SK-N-SH (cell line): ENCODE measurements at regions not wholly inside any gene's neighbourhood (a gene's known extent, or its start where the extent isn't known, plus 50 kb on each side); places are given as distances from the start of the nearest gene placed in this dataset.

Source experiments
- CTCF ChIA-PET: fragments of 300-600, 350-600 bp; formaldehyde crosslinking; extraction: SDS; loops from one replicate; lab custom pipeline; 2021; lab: Yijun Ruan, JAX
- POLR2A ChIA-PET: fragments of 350-600 bp; sonication (Branson Sonifier 250); formaldehyde crosslinking; extraction: SDS; loops from one replicate; lab custom pipeline; 2020; ENCODE audit warnings: antibody characterized with exemption, inconsistent platforms; lab: Yijun Ruan, JAX
- DNase-seq: peaks from one replicate; pipeline ENCODE4 v3.0.0; 2012
- H2AFZ ChIP-seq: fragments of 200-600 bp; sonication (generic); 2 replicates; pipeline ENCODE4 v1.8.1; 2016; ENCODE audit warnings: antibody characterized with exemption, mild to moderate bottlenecking, low read depth
- H3F3A ChIP-seq: fragments of 200-600 bp; sonication (generic); replicated peaks from 2 replicates; pipeline ENCODE3; 2016; ENCODE audit warnings: antibody characterized with exemption, mild to moderate bottlenecking; ENCODE audit not compliant: insufficient read depth
- H3K27ac ChIP-seq, 2 experiments: fragments of 200-500 bp in 1 of 2; fragments of 200-600 bp in 1 of 2; sonication (Bioruptor generic) in 1 of 2; sonication (generic), shearing (Covaris generic) in 1 of 2; 2 replicates each; pipeline versions ENCODE4 v1.5.1 to v1.6.1; 2014 to 2016; ENCODE audit warnings: low read depth in 2 of 2, inconsistent platforms in 1 of 2, low read length in 1 of 2, mild to moderate bottlenecking in 1 of 2, mixed read lengths in 1 of 2
- H3K27me3 ChIP-seq: fragments of 200-600 bp; sonication (generic), shearing (Covaris generic); 2 replicates; pipeline ENCODE4 v1.6.1; 2016; ENCODE audit warnings: mixed run types; ENCODE audit not compliant: insufficient read depth
- H3K36me3 ChIP-seq, 2 experiments: fragments of 200-500 bp in 1 of 2; fragments of 200-600 bp in 1 of 2; sonication (Bioruptor generic) in 1 of 2; sonication (generic) in 1 of 2; replicated peaks in 1 of 2; 2 replicates each; pipeline versions ENCODE3 to v1.5.1; 2014 to 2016; ENCODE audit warnings: low read length in 1 of 2, mild to moderate bottlenecking in 1 of 2; ENCODE audit not compliant: insufficient read depth in 2 of 2, control insufficient read depth in 1 of 2
- H3K4me1 ChIP-seq, 2 experiments: fragments of 200-500 bp in 1 of 2; fragments of 200-600 bp in 1 of 2; sonication (Bioruptor generic) in 1 of 2; sonication (generic), shearing (Covaris generic) in 1 of 2; 2 replicates each; pipeline versions ENCODE4 v1.5.1 to v1.6.1; 2014 to 2016; ENCODE audit warnings: low read depth in 1 of 2, low read length in 1 of 2, mixed run types in 1 of 2; ENCODE audit not compliant: insufficient read depth in 2 of 2, control insufficient read depth in 1 of 2
- H3K4me2 ChIP-seq: fragments of 200-600 bp; sonication (generic), shearing (Covaris generic); 2 replicates; pipeline ENCODE4 v1.6.1; 2017; ENCODE audit warnings: mixed run types
- H3K4me3 ChIP-seq, 2 experiments: fragments of 200-500 bp in 1 of 2; fragments of 200-600 bp in 1 of 2; sonication (Bioruptor generic) in 1 of 2; sonication (generic), shearing (Covaris generic) in 1 of 2; 2 replicates each; pipeline versions ENCODE4 v1.5.1 to v1.8.1; 2014 to 2016; ENCODE audit warnings: low read depth in 2 of 2, inconsistent platforms in 1 of 2, low read length in 1 of 2, mild to moderate bottlenecking in 1 of 2, mixed read lengths in 1 of 2, moderate library complexity in 1 of 2
- H3K79me2 ChIP-seq: fragments of 200-600 bp; sonication (generic); 2 replicates; pipeline ENCODE4 v1.8.1; 2017; ENCODE audit warnings: mild to moderate bottlenecking; ENCODE audit not compliant: insufficient read depth
- H3K9ac ChIP-seq: fragments of 200-600 bp; sonication (generic); 2 replicates; pipeline ENCODE4 v1.6.1; 2017; ENCODE audit warnings: mixed run types
- H3K9me2 ChIP-seq: fragments of 200-600 bp; sonication (generic); 2 replicates; pipeline ENCODE4 v1.6.1; 2017; ENCODE audit warnings: mixed run types
- H3K9me3 ChIP-seq: fragments of 200-600 bp; sonication (generic); 2 replicates; pipeline ENCODE4 v1.6.1; 2017; ENCODE audit warnings: mixed run types, mild to moderate bottlenecking, moderate library complexity
- H4K20me1 ChIP-seq: fragments of 200-600 bp; sonication (generic); 2 replicates; pipeline ENCODE4 v1.6.1; 2017; ENCODE audit warnings: mild to moderate bottlenecking, mixed run types; ENCODE audit not compliant: insufficient read depth
- EP300 ChIP-seq, 2 experiments: IDR thresholded peaks; 2 replicates each; pipeline versions ENCODE4 v1.4.0 to v1.6.1; 2012; ENCODE audit warnings: borderline replicate concordance in 1 of 2, low read depth in 1 of 2, low read length in 1 of 2
- FOSL2 ChIP-seq: IDR thresholded peaks from 2 replicates; pipeline ENCODE4 v1.4.0; 2012; ENCODE audit warnings: low read depth, mild to moderate bottlenecking, moderate library complexity, borderline replicate concordance
- FOXJ3 ChIP-seq: sonication (generic); formaldehyde crosslinking; IDR thresholded peaks from 2 replicates; pipeline ENCODE4 v1.5.1; 2020; ENCODE audit warnings: mild to moderate bottlenecking, missing genetic modification reagents
- GABPA ChIP-seq: IDR thresholded peaks from 2 replicates; pipeline ENCODE4 v1.4.0; 2012; ENCODE audit warnings: low read depth, mild to moderate bottlenecking
- GATA2 ChIP-seq: sonication (generic); formaldehyde crosslinking; IDR thresholded peaks from 2 replicates; pipeline ENCODE4 v1.5.0; 2020; ENCODE audit warnings: mild to moderate bottlenecking, missing genetic modification reagents
- JUND ChIP-seq: IDR thresholded peaks from 2 replicates; pipeline ENCODE4 v1.4.0; 2012
- MAX ChIP-seq: IDR thresholded peaks from 2 replicates; pipeline ENCODE4 v1.4.0; 2012; ENCODE audit warnings: low read depth
- MEF2A ChIP-seq: IDR thresholded peaks from 2 replicates; pipeline ENCODE4 v1.4.0; 2012; ENCODE audit warnings: low read depth, borderline replicate concordance
- MXI1 ChIP-seq: IDR thresholded peaks from 2 replicates; pipeline ENCODE4 v1.6.1; 2012; ENCODE audit warnings: mild to moderate bottlenecking, low read depth, low read length, improper control_type of control experiment
- NRF1 ChIP-seq: IDR thresholded peaks from 2 replicates; pipeline ENCODE4 v1.6.1; 2012; ENCODE audit warnings: low read depth, mild to moderate bottlenecking, low read length
- PBX3 ChIP-seq: IDR thresholded peaks from 2 replicates; pipeline ENCODE4; 2012
- RCOR1 ChIP-seq: fragments of 150-350 bp; IDR thresholded peaks from 2 replicates; pipeline ENCODE4 v1.6.1; 2017; ENCODE audit warnings: antibody characterized with exemption, low read length
- REST ChIP-seq: IDR thresholded peaks from 2 replicates; pipeline ENCODE4 v1.6.1; 2012; ENCODE audit warnings: mild to moderate bottlenecking, low read depth, low read length, moderate library complexity
- RFX5 ChIP-seq: IDR thresholded peaks from 2 replicates; pipeline ENCODE4 v1.6.1; 2012; ENCODE audit warnings: mild to moderate bottlenecking, improper control_type of control experiment, low read length
- SMC3 ChIP-seq: IDR thresholded peaks from 2 replicates; pipeline ENCODE4 v1.6.1; 2012; ENCODE audit warnings: low read depth, low read length, improper control_type of control experiment
- TAF1 ChIP-seq: IDR thresholded peaks from 2 replicates; pipeline ENCODE4 v1.6.1; 2012; ENCODE audit warnings: low read depth, mild to moderate bottlenecking, low read length, moderate library complexity, borderline replicate concordance
- USF2 ChIP-seq: fragments of 150-350 bp; IDR thresholded peaks from 2 replicates; pipeline ENCODE4 v1.6.1; 2017; ENCODE audit warnings: antibody characterized with exemption, low read length, low read depth, borderline replicate concordance
- YY1 ChIP-seq: IDR thresholded peaks from 2 replicates; pipeline ENCODE4 v1.4.0; 2012; ENCODE audit warnings: low read depth, mild to moderate bottlenecking
- ZBTB33 ChIP-seq: IDR thresholded peaks from 2 replicates; pipeline ENCODE4 v1.4.0; 2012; ENCODE audit warnings: low read depth, borderline replicate concordance
- WGBS: methylation state at CpG from one replicate; pipeline ENCODE4 v1.1.6; 2017; ENCODE audit warnings: low lambda C conversion rate; 5-methylcytosine and 5-hydroxymethylcytosine counted together

- H3K9ac ChIP-seq: no peak overlapping the region
- ChIA-PET CTCF (interaction anchor here (1.1 to 1.7 kb wide), 3 partner anchors 10 to 294 kb away, joined by 3 to 6 read pairs (median 3); no protein-coding TSS in a partner anchor), POLR2A (no interaction called here)
- no peaks in the 10 kb centered on the region; a peak in 1 of 4 replicates for H3K4me1 ChIP-seq
- no peak overlapping the region for H2AFZ ChIP-seq
- no peak overlapping the region for H3K27ac ChIP-seq
- H3F3A ChIP-seq: no peaks in the 10 kb centered on the region
- DNase-seq: no peak
- H3K36me3 ChIP-seq: no peaks in the 10 kb centered on the region
- no peak overlapping the region for H3K4me2 ChIP-seq
- no peaks in the 10 kb centered on the region for H3K79me2 ChIP-seq
- TF ChIP-seq MEF2A (no peak), JUND (no peak), TAF1 (no peak), FOSL2 (no peak), GATA2 (CRISPR knock-in tag) (no peak), RCOR1 (no peak), GABPA (no peak), USF2 (no peak), EP300 (IDR thresholded peaks at IDR 0.05; ENCODE audit: borderline replicate concordance in 1 of 2, low read depth in 1 of 2, low read length in 1 of 2) (no peak), RFX5 (no peak), SMC3 (no peak), YY1 (no peak), FOXJ3 (no peak), PBX3 (no peak), REST (no peak), NRF1 (no peak), MXI1 (no peak), MAX (no peak), ZBTB33 (no peak)
- no peaks in the 10 kb centered on the region for H3K27me3 ChIP-seq
- no peak overlapping the region for H3K4me3 ChIP-seq
- 52% methylated on average over 2 of the region's 2 CpGs for WGBS
- no peaks in the 10 kb centered on the region for H4K20me1 ChIP-seq
- no peaks in the 10 kb centered on the region for H3K9me2 ChIP-seq
- H3K9me3 ChIP-seq: no peaks in the 10 kb centered on the region
Measured at GRCh38 chr3:150261418-150261817, 146.7 kb upstream of the TSC22D2 start.
